CD4-positive, alpha-beta memory T cell (primary cell): ENCODE measurements at regions not wholly inside any gene's neighbourhood (a gene's known extent, or its start where the extent isn't known, plus 50 kb on each side); places are given as distances from the start of the nearest gene placed in this dataset.

Experiments
- CTCF ChIA-PET: fragments of 350-600 bp; sonication (Branson Sonifier 250); formaldehyde crosslinking; loops from one replicate; lab custom pipeline; 2021; ENCODE audit warnings: inconsistent platforms; ENCODE audit not compliant: partially characterized antibody; lab: Charles Lee
- POLR2A ChIA-PET: fragments of 350-600 bp; sonication (Branson Sonifier 250); formaldehyde crosslinking; loops from one replicate; lab custom pipeline; 2021; ENCODE audit not compliant: partially characterized antibody; lab: Charles Lee
- DNase-seq, 5 donors: peaks; one replicate each; pipeline versions ENCODE4 v3.0.0 to v3.0.0-alpha.2; 2020 to 2022; ENCODE audit warnings: mixed read lengths in 1 of 5
- H3K27ac ChIP-seq: one replicate; pipeline ENCODE4 v1.7.0; 2013; ENCODE audit warnings: low read depth, low read length
- H3K27me3 ChIP-seq: 2 replicates; pipeline ENCODE4 v1.7.0; 2013; ENCODE audit warnings: mild to moderate bottlenecking, low read length, moderate library complexity; ENCODE audit not compliant: insufficient read depth
- H3K36me3 ChIP-seq: 2 replicates; pipeline ENCODE4 v1.7.0; 2013; ENCODE audit warnings: mild to moderate bottlenecking, low read length, moderate library complexity; ENCODE audit not compliant: insufficient read depth
- H3K4me1 ChIP-seq: 2 replicates; pipeline ENCODE4 v1.7.0; 2013; ENCODE audit warnings: mild to moderate bottlenecking, low read length, moderate library complexity; ENCODE audit not compliant: insufficient read depth
- H3K4me3 ChIP-seq, 2 donors: one replicate each; pipeline ENCODE4 v1.7.0; 2013; ENCODE audit warnings: low read length in 2 of 2, mild to moderate bottlenecking in 1 of 2
- H3K9me3 ChIP-seq, 2 donors: one replicate each; pipeline ENCODE4 v1.7.0; 2013; ENCODE audit warnings: low read length in 2 of 2, control low read depth in 1 of 2; ENCODE audit not compliant: control insufficient read depth in 1 of 2
- H3K27ac Mint-ChIP-seq, 7 donors: one replicate each; pipeline ENCODE4 v1.8.0; 2020 to 2021; ENCODE audit warnings: mixed read lengths in 7 of 7, mild to moderate bottlenecking in 6 of 7, inconsistent platforms in 3 of 7, moderate library complexity in 3 of 7
- H3K27me3 Mint-ChIP-seq, 2 donors: one replicate each; pipeline ENCODE4 v1.8.0; 2020 to 2021; ENCODE audit warnings: mixed read lengths in 2 of 2
- H3K36me3 Mint-ChIP-seq, 2 donors: one replicate each; pipeline ENCODE4 v1.8.0; 2020 to 2021; ENCODE audit warnings: mixed read lengths in 2 of 2, inconsistent platforms in 1 of 2, mild to moderate bottlenecking in 1 of 2
- H3K4me1 Mint-ChIP-seq, 4 donors: one replicate each; pipeline ENCODE4 v1.8.0; 2020 to 2021; ENCODE audit warnings: mixed read lengths in 4 of 4, mild to moderate bottlenecking in 1 of 4
- H3K4me3 Mint-ChIP-seq, 8 donors: one replicate each; pipeline ENCODE4 v1.8.0; 2020 to 2021; ENCODE audit warnings: mixed read lengths in 8 of 8, mild to moderate bottlenecking in 7 of 8, moderate library complexity in 6 of 8, inconsistent platforms in 3 of 8
- H3K9me3 Mint-ChIP-seq, 8 donors: one replicate each; pipeline ENCODE4 v1.8.0; 2020 to 2021; ENCODE audit warnings: mixed read lengths in 8 of 8, mild to moderate bottlenecking in 5 of 8, inconsistent platforms in 3 of 8, moderate library complexity in 1 of 8
- intact Hi-C: fragments of 100-400 bp; cut with micrococcal nuclease; formaldehyde crosslinking; loops from one replicate; pipeline ENCODE4 v1.15.1; 2023

- no peak overlapping the region for H3K27ac Mint-ChIP-seq
Observed at GRCh38 chr18:77653792-77654191, 404.1 kb downstream of the GALR1 start.

GRCh38 chr18:77654302-77654701 lies 404.7 kb downstream of the GALR1 start:
- intact Hi-C loops, result no loop called here
- Mint-ChIP-seq H3K4me1 (peaks cover 0 to 2% (median under 1%) of the 10 kb centered on the region in 4 donors), H3K27me3 (peaks cover 14 to 15% of the 10 kb centered on the region in 2 donors), H3K27ac (no peak overlapping the region), H3K9me3 (no peaks in the 10 kb centered on the region), H3K4me3 (no peak overlapping the region), H3K36me3 (no peaks in the 10 kb centered on the region)
- Histone ChIP-seq H3K27ac (no peak overlapping the region), H3K4me3 (no peak overlapping the region), H3K36me3 (no peaks in the 10 kb centered on the region), H3K4me1 (no peaks in the 10 kb centered on the region), H3K27me3 (no peaks in the 10 kb centered on the region), H3K9me3 (no peaks in the 10 kb centered on the region)
- no peak for DNase-seq
- ChIA-PET POLR2A (no interaction called here), CTCF (interaction anchor here (1.3 to 1.4 kb wide), 2 partner anchors 10 to 851 kb away, joined by 3 read pairs; no protein-coding TSS in a partner anchor)

More at GRCh38 chr18:77653792-77654191, 404.1 kb downstream of the GALR1 start:
- ChIA-PET CTCF (interaction anchor here (1.3 to 1.4 kb wide), 2 partner anchors 9 to 851 kb away, joined by 3 read pairs; no protein-coding TSS in a partner anchor), POLR2A (no interaction called here)
- Histone ChIP-seq H3K4me3 (no peak overlapping the region), H3K9me3 (no peaks in the 10 kb centered on the region), H3K36me3 (no peaks in the 10 kb centered on the region), H3K4me1 (no peaks in the 10 kb centered on the region), H3K27ac (no peak overlapping the region), H3K27me3 (no peaks in the 10 kb centered on the region)
- intact Hi-C loops, result no loop called here
- no peak overlapping the region for H3K4me3 Mint-ChIP-seq
- H3K36me3 Mint-ChIP-seq, result no peaks in the 10 kb centered on the region
- DNase-seq, result no peak
- H3K27me3 Mint-ChIP-seq, result peaks cover 12 to 14% of the 10 kb centered on the region in 2 donors
- H3K4me1 Mint-ChIP-seq, result peaks cover 0 to 2% (median under 1%) of the 10 kb centered on the region in 4 donors
- H3K9me3 Mint-ChIP-seq, result no peaks in the 10 kb centered on the region

GRCh38 chr18:77657651-77658298 lies 408.1 kb downstream of the GALR1 start:
- DNase-seq, result no peak
- no peaks in the 10 kb centered on the region for H3K9me3 ChIP-seq
- Mint-ChIP-seq H3K36me3 (no peaks in the 10 kb centered on the region), H3K27me3 (peaks cover 11 to 16% of the 10 kb centered on the region in 2 donors), H3K4me1 (no peaks in the 10 kb centered on the region), H3K9me3 (no peaks in the 10 kb centered on the region), H3K27ac (no peak overlapping the region), H3K4me3 (no peak overlapping the region)
- H3K4me3 ChIP-seq, result no peak overlapping the region
- intact Hi-C loops, result no loop called here
- no peak overlapping the region for H3K27ac ChIP-seq
- ChIA-PET POLR2A (no interaction called here), CTCF (no interaction called here)
- no peaks in the 10 kb centered on the region for H3K27me3 ChIP-seq
- no peaks in the 10 kb centered on the region for H3K4me1 ChIP-seq
- no peaks in the 10 kb centered on the region for H3K36me3 ChIP-seq

- Mint-ChIP-seq H3K27ac (no peak overlapping the region), H3K4me1 (no peaks in the 10 kb centered on the region), H3K9me3 (no peaks in the 10 kb centered on the region), H3K4me3 (no peak overlapping the region), H3K27me3 (peaks cover 11 to 16% of the 10 kb centered on the region in 2 donors), H3K36me3 (no peaks in the 10 kb centered on the region)
- H3K9me3 ChIP-seq, result no peaks in the 10 kb centered on the region
- no peaks in the 10 kb centered on the region for H3K36me3 ChIP-seq
- CTCF ChIA-PET, result no interaction called here
- no peaks in the 10 kb centered on the region for H3K4me1 ChIP-seq
- no peak for DNase-seq
- POLR2A ChIA-PET, result no interaction called here
- no peak overlapping the region for H3K27ac ChIP-seq
- no peak overlapping the region for H3K4me3 ChIP-seq
- H3K27me3 ChIP-seq, result no peaks in the 10 kb centered on the region
- intact Hi-C loops, result no loop called here
Observed at GRCh38 chr18:77658299-77658662, 408.6 kb downstream of the GALR1 start.

GRCh38 chr18:77658751-77659448 lies 409.3 kb downstream of the GALR1 start:
- no peaks in the 10 kb centered on the region for H3K36me3 ChIP-seq
- Mint-ChIP-seq H3K9me3 (no peaks in the 10 kb centered on the region), H3K27me3 (peaks cover 9 to 19% of the 10 kb centered on the region in 2 donors), H3K4me1 (no peaks in the 10 kb centered on the region), H3K36me3 (no peaks in the 10 kb centered on the region), H3K27ac (no peak overlapping the region), H3K4me3 (no peak overlapping the region)
- ChIA-PET CTCF (no interaction called here), POLR2A (no interaction called here)
- H3K27ac ChIP-seq, result no peak overlapping the region
- H3K4me1 ChIP-seq, result no peaks in the 10 kb centered on the region
- DNase-seq, result no peak
- H3K27me3 ChIP-seq, result no peaks in the 10 kb centered on the region
- intact Hi-C loops, result no loop called here
- no peak overlapping the region for H3K4me3 ChIP-seq
- H3K9me3 ChIP-seq, result no peaks in the 10 kb centered on the region

- intact Hi-C loops, result no loop called here
- Mint-ChIP-seq H3K27me3 (peaks cover 14% of the 10 kb centered on the region in 2 donors), H3K4me1 (peaks cover 0 to 4% (median 2%) of the 10 kb centered on the region in 4 donors), H3K27ac (no peak overlapping the region), H3K9me3 (peaks cover 0 to 2% (median 0%) of the 10 kb centered on the region in 8 donors), H3K4me3 (no peak overlapping the region), H3K36me3 (no peaks in the 10 kb centered on the region)
- H3K9me3 ChIP-seq, result no peaks in the 10 kb centered on the region
- DNase-seq, result no peak
- POLR2A ChIA-PET, result no interaction called here
- H3K4me3 ChIP-seq, result no peak overlapping the region
- CTCF ChIA-PET, result no interaction called here
- no peak overlapping the region for H3K27ac ChIP-seq
- no peaks in the 10 kb centered on the region for H3K4me1 ChIP-seq
- no peaks in the 10 kb centered on the region for H3K27me3 ChIP-seq
- H3K36me3 ChIP-seq, result no peaks in the 10 kb centered on the region
Observed at GRCh38 chr18:77666613-77667012, 417.0 kb downstream of the GALR1 start.

- no peak overlapping the region for H3K4me3 Mint-ChIP-seq
- DNase-seq, result no peak
- no peak overlapping the region for H3K4me3 ChIP-seq
- H3K27ac ChIP-seq, result no peak overlapping the region
- H3K4me1 Mint-ChIP-seq, result peaks cover 0 to 6% (median 2%) of the 10 kb centered on the region in 4 donors
- no peaks in the 10 kb centered on the region for H3K36me3 ChIP-seq
- H3K36me3 Mint-ChIP-seq, result no peaks in the 10 kb centered on the region
- ChIA-PET CTCF (no interaction called here), POLR2A (no interaction called here)
- H3K4me1 ChIP-seq, result no peaks in the 10 kb centered on the region
- H3K27me3 Mint-ChIP-seq, result peaks cover 12 to 14% of the 10 kb centered on the region in 2 donors
- H3K9me3 ChIP-seq, result no peaks in the 10 kb centered on the region
- H3K27ac Mint-ChIP-seq, result no peak overlapping the region
- H3K27me3 ChIP-seq, result no peaks in the 10 kb centered on the region
- peaks cover 0 to 2% (median 0%) of the 10 kb centered on the region in 8 donors for H3K9me3 Mint-ChIP-seq
- intact Hi-C loops, result no loop called here
Observed at GRCh38 chr18:77668219-77668618, 418.6 kb downstream of the GALR1 start.
